Right lobe of liver (tissue), 4 donors: ENCODE measurements at regions not wholly inside any gene's neighbourhood (a gene's known extent, or its start where the extent isn't known, plus 50 kb on each side); places are given as distances from the start of the nearest gene placed in this dataset.

Source experiments
- POLR2A ChIP-seq: fragments of 450-650 bp; IDR thresholded peaks from one replicate; pipeline ENCODE4 v1.6.1; 2017; ENCODE audit warnings: antibody characterized with exemption, mild to moderate bottlenecking
- TF ChIP-seq, protein P1 (sequence below), 4 donors: fragments of 200-600 bp in 3 of 4; fragments of 450-650 bp in 1 of 4; IDR thresholded peaks; one replicate each; pipeline versions ENCODE4 v1.5.1 to v1.8.0; 2016 to 2022; ENCODE audit warnings: antibody characterized with exemption in 4 of 4, mild to moderate bottlenecking in 2 of 4
- donor health status: DM: no; HTN: no; CAD: no.
- donor health status: DM: no; HTN: no; CAD: no.
- donor health status: DM: no; HTN: yes; CAD: no.

DNA sequence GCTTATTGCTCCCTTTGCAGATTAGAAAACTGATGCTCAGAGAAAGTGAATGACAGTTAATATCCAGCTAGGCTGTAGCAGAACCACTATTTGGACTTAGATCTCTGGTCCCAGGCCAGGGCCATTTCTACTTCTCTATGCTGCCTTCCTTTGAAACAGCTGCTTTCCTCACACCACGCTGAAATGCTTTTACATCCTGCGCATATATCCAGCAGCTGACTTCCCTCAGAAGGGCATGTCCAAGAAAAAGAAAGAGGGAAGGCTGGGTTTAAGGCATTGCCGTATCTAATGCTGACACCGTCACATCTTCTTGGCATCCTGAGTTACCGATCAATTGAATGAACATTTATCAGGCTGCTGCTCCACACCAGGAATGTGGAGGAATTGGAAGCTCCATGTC is 122.4 kb downstream of the UBE2U start:
- TF ChIP-seq, protein P1, sequence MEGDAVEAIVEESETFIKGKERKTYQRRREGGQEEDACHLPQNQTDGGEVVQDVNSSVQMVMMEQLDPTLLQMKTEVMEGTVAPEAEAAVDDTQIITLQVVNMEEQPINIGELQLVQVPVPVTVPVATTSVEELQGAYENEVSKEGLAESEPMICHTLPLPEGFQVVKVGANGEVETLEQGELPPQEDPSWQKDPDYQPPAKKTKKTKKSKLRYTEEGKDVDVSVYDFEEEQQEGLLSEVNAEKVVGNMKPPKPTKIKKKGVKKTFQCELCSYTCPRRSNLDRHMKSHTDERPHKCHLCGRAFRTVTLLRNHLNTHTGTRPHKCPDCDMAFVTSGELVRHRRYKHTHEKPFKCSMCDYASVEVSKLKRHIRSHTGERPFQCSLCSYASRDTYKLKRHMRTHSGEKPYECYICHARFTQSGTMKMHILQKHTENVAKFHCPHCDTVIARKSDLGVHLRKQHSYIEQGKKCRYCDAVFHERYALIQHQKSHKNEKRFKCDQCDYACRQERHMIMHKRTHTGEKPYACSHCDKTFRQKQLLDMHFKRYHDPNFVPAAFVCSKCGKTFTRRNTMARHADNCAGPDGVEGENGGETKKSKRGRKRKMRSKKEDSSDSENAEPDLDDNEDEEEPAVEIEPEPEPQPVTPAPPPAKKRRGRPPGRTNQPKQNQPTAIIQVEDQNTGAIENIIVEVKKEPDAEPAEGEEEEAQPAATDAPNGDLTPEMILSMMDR (IDR thresholded peaks at IDR 0.05): no peak
- no peak for TF ChIP-seq POLR2A
